NT2/D1 (cell line): ENCODE measurements at regions not wholly inside any gene's neighbourhood (a gene's known extent, or its start where the extent isn't known, plus 50 kb on each side); places are given as distances from the start of the nearest gene placed in this dataset.

Experiments used
- YY1 ChIP-seq: IDR thresholded peaks from 2 replicates; pipeline ENCODE4 v1.6.1; 2011; ENCODE audit not compliant: insufficient read length, insufficient read depth
- ZNF274 ChIP-seq: IDR thresholded peaks from 2 replicates; pipeline ENCODE4 v1.6.1; 2011; ENCODE audit warnings: mild to moderate bottlenecking, low read depth, low read length

GRCh38 chr1:172726740-172727139 lies 67.8 kb downstream of the FASLG start:
- TF ChIP-seq YY1 = no peak
- TF ChIP-seq ZNF274 = no peak
